ENCODE measurements at regions not wholly inside any gene's neighbourhood (a gene's known extent, or its start where the extent isn't known, plus 50 kb on each side); places are given as distances from the start of the nearest gene placed in this dataset.

GRCh38 chr13:107835339-107836018 is 379.9 kb downstream of the LIG4 start:
- no peak for TF ChIP-seq CTCF (IDR thresholded peaks at IDR 0.05; ENCODE audit: low read depth, low read length, missing control alignments)
- H3K4me3 ChIP-seq (replicated peaks; ENCODE audit: low read depth, low read length) = no peak overlapping the region
- DNase-seq (ENCODE audit: extremely low read depth, low read depth) = no peak

- no peak for DNase-seq (ENCODE audit: extremely low read depth, low read depth)
- no peak overlapping the region for H3K4me3 ChIP-seq (replicated peaks; ENCODE audit: low read depth, low read length)
- TF ChIP-seq CTCF (IDR thresholded peaks at IDR 0.05; ENCODE audit: low read depth, low read length, missing control alignments) = no peak
Observed at GRCh38 chr13:107834717-107835116, 380.6 kb downstream of the LIG4 start.

GRCh38 chr13:107834281-107834680 is 381.1 kb downstream of the LIG4 start:
- H3K4me3 ChIP-seq (replicated peaks; ENCODE audit: low read depth, low read length) = no peak overlapping the region
- no peak for DNase-seq (ENCODE audit: extremely low read depth, low read depth)
- TF ChIP-seq CTCF (IDR thresholded peaks at IDR 0.05; ENCODE audit: low read depth, low read length, missing control alignments) = no peak

- no peak overlapping the region for H3K4me3 ChIP-seq (replicated peaks; ENCODE audit: low read depth, low read length)
- no peak for DNase-seq (ENCODE audit: extremely low read depth, low read depth)
- TF ChIP-seq CTCF (IDR thresholded peaks at IDR 0.05; ENCODE audit: low read depth, low read length, missing control alignments) = no peak
Observed at GRCh38 chr13:107832500-107833100, 382.7 kb downstream of the LIG4 start.

GRCh38 chr13:107830804-107831203 is 384.5 kb downstream of the LIG4 start:
- no peak overlapping the region for H3K4me3 ChIP-seq (replicated peaks; ENCODE audit: low read depth, low read length)
- DNase-seq (ENCODE audit: extremely low read depth, low read depth) = no peak
- TF ChIP-seq CTCF (IDR thresholded peaks at IDR 0.05; ENCODE audit: low read depth, low read length, missing control alignments) = no peak

- no peak for TF ChIP-seq CTCF (IDR thresholded peaks at IDR 0.05; ENCODE audit: low read depth, low read length, missing control alignments)
- DNase-seq (ENCODE audit: extremely low read depth, low read depth) = no peak
- H3K4me3 ChIP-seq (replicated peaks; ENCODE audit: low read depth, low read length) = no peak overlapping the region
Observed at GRCh38 chr13:107827840-107828549, 387.3 kb downstream of the LIG4 start.
